ENCODE measurements at regions not wholly inside any gene's neighbourhood (a gene's known extent, or its start where the extent isn't known, plus 50 kb on each side); places are given as distances from the start of the nearest gene placed in this dataset.

- DNase-seq: no peak
- Histone ChIP-seq H3K27ac (no peak overlapping the region), H3K4me3 (no peak overlapping the region), H3K9me3 (no peaks in the 10 kb centered on the region), H3K36me3 (no peaks in the 10 kb centered on the region), H3K27me3 (ENCODE audit: low read depth) (no peaks in the 10 kb centered on the region), H3K4me1 (no peaks in the 10 kb centered on the region)
- intact Hi-C loops (cut with DNase I): no loop called here
- no peak for TF ChIP-seq CTCF (IDR thresholded peaks at IDR 0.05)
- ATAC-seq: no peak
Observed at GRCh38 chr3:106575029-106575428, 706.2 kb upstream of the CBLB start.

GRCh38 chr3:106577241-106577640 lies 708.4 kb upstream of the CBLB start:
- Histone ChIP-seq H3K4me1 (no peaks in the 10 kb centered on the region), H3K27me3 (ENCODE audit: low read depth) (no peaks in the 10 kb centered on the region), H3K36me3 (no peaks in the 10 kb centered on the region), H3K4me3 (no peak overlapping the region), H3K9me3 (no peaks in the 10 kb centered on the region), H3K27ac (no peak overlapping the region)
- no peak for TF ChIP-seq CTCF (IDR thresholded peaks at IDR 0.05)
- intact Hi-C loops (cut with DNase I): no loop called here
- DNase-seq: no peak
- ATAC-seq: no peak

- intact Hi-C loops (cut with DNase I): no loop called here
- Histone ChIP-seq H3K36me3 (no peaks in the 10 kb centered on the region), H3K27ac (no peak overlapping the region), H3K9me3 (no peaks in the 10 kb centered on the region), H3K27me3 (ENCODE audit: low read depth) (no peaks in the 10 kb centered on the region), H3K4me1 (no peaks in the 10 kb centered on the region), H3K4me3 (no peak overlapping the region)
- ATAC-seq: no peak
- no peak for DNase-seq
- no peak for TF ChIP-seq CTCF (IDR thresholded peaks at IDR 0.05)
Observed at GRCh38 chr3:106578911-106579310, 710.1 kb upstream of the CBLB start.

- TF ChIP-seq CTCF (IDR thresholded peaks at IDR 0.05): no peak
- DNase-seq (no peak), ATAC-seq (no peak)
- H3K9me3 ChIP-seq: no peaks in the 10 kb centered on the region
- no peaks in the 10 kb centered on the region for H3K27me3 ChIP-seq (ENCODE audit: low read depth)
- intact Hi-C loops (cut with DNase I): no loop called here
- H3K27ac ChIP-seq: no peak overlapping the region
- H3K4me3 ChIP-seq: no peak overlapping the region
- H3K4me1 ChIP-seq: no peaks in the 10 kb centered on the region
- no peaks in the 10 kb centered on the region for H3K36me3 ChIP-seq
Observed at GRCh38 chr3:106582151-106582550, 713.3 kb upstream of the CBLB start.

GRCh38 chr3:106587551-106587950 lies 718.7 kb upstream of the CBLB start:
- H3K4me3 ChIP-seq: no peak overlapping the region
- intact Hi-C loops (cut with DNase I): no loop called here
- ATAC-seq: no peak

More at GRCh38 chr3:106587551-106587950, 718.7 kb upstream of the CBLB start:
- Histone ChIP-seq H3K36me3 (no peaks in the 10 kb centered on the region), H3K27me3 (ENCODE audit: low read depth) (no peaks in the 10 kb centered on the region), H3K4me1 (no peaks in the 10 kb centered on the region), H3K27ac (no peak overlapping the region), H3K9me3 (no peaks in the 10 kb centered on the region)
- no peak for DNase-seq
- TF ChIP-seq CTCF (IDR thresholded peaks at IDR 0.05): no peak

Data from lower lobe of right lung (tissue), 2 donors.